ENCODE measurements at regions not wholly inside any gene's neighbourhood (a gene's known extent, or its start where the extent isn't known, plus 50 kb on each side); places are given as distances from the start of the nearest gene placed in this dataset.

GRCh38 chr2:155748131-155748530 lies 584.4 kb downstream of the NR4A2 start:
- no peak for DNase-seq

GRCh38 chr2:155747531-155747930 lies 585.0 kb downstream of the NR4A2 start:
- DNase-seq: no peak

- no peak for DNase-seq
These were observed 599.2 kb downstream of the NR4A2 start for GRCh38 chr2:155733091-155733853.

- DNase-seq: no peak
These were observed 601.7 kb downstream of the NR4A2 start for GRCh38 chr2:155730804-155731203.

GRCh38 chr2:155727187-155727895 lies 605.2 kb downstream of the NR4A2 start:
- DNase-seq: no peak

- DNase-seq: no peak
These were observed 610.2 kb downstream of the NR4A2 start for GRCh38 chr2:155722290-155722689.

- no peak for DNase-seq
These were observed 616.8 kb downstream of the NR4A2 start for GRCh38 chr2:155715705-155716104.

- DNase-seq: no peak
These were observed 617.5 kb downstream of the NR4A2 start for GRCh38 chr2:155714983-155715382.

GRCh38 chr2:155708071-155708470 lies 624.5 kb downstream of the NR4A2 start:
- no peak for DNase-seq

- no peak for DNase-seq
These were observed 628.6 kb downstream of the NR4A2 start for GRCh38 chr2:155703917-155704316.

GRCh38 chr2:155703048-155703447 lies 629.5 kb downstream of the NR4A2 start:
- no peak for DNase-seq

- DNase-seq: no peak
These were observed 630.8 kb downstream of the NR4A2 start for GRCh38 chr2:155701721-155702120.

GRCh38 chr2:155696571-155696970 lies 636.0 kb downstream of the NR4A2 start:
- DNase-seq: no peak

GRCh38 chr2:155695505-155695904 lies 637.0 kb downstream of the NR4A2 start:
- no peak for DNase-seq

GRCh38 chr2:155692856-155693255 lies 639.7 kb downstream of the NR4A2 start:
- no peak for DNase-seq

- DNase-seq: no peak
These were observed 640.4 kb downstream of the NR4A2 start for GRCh38 chr2:155692106-155692505.

GRCh38 chr2:155690785-155691184 lies 641.7 kb downstream of the NR4A2 start:
- peak; percentile 39 to 47 for DNase-seq

GRCh38 chr2:155689791-155690190 lies 642.7 kb downstream of the NR4A2 start:
- DNase-seq: no peak

- no peak for DNase-seq
These were observed 645.3 kb downstream of the NR4A2 start for GRCh38 chr2:155687181-155687580.

GRCh38 chr2:155679647-155680046 lies 652.9 kb downstream of the NR4A2 start:
- DNase-seq: peak in 1 of 2 experiments; percentile 27

GRCh38 chr2:155675920-155676319 lies 656.6 kb downstream of the NR4A2 start:
- no peak for DNase-seq

- no peak for DNase-seq
These were observed 666.8 kb downstream of the NR4A2 start for GRCh38 chr2:155665704-155666103.

- no peak for DNase-seq
These were observed 669.3 kb downstream of the NR4A2 start for GRCh38 chr2:155663265-155663664.

- DNase-seq: no peak
These were observed 670.3 kb downstream of the NR4A2 start for GRCh38 chr2:155662224-155662623.
